ENCODE measurements at regions not wholly inside any gene's neighbourhood (a gene's known extent, or its start where the extent isn't known, plus 50 kb on each side); places are given as distances from the start of the nearest gene placed in this dataset.

DNA sequence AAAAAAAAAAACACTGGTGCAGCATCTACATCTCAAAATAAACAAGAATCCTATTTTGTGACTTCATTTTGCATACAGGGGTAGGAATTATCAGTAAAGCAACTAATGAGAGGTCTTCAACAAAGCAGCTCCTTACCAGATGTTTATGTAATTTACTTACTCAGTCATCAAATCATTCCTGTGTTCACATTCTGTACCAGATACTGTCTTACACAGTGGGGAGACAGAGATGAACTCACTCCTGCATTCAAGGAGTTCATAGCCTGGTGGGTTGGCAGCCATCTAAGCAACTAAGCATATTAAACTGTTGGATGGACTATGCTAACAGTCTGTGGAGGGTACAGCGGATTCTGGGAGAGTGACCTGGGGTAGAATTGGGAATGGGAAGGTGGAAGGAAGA lies 169.0 kb downstream of the OSR1 start:
- no peaks in the 10 kb centered on the region for H3K9me3 ChIP-seq (ENCODE audit: insufficient read depth, low read length)
- no peak overlapping the region for H3K27ac ChIP-seq (ENCODE audit: low read length)
- no peaks in the 10 kb centered on the region for H3K4me1 ChIP-seq (ENCODE audit: low read length)
- TF ChIP-seq EZH2phosphoT487 (IDR thresholded peaks at IDR 0.05; ENCODE audit: low read depth), result no peak
- TF ChIP-seq, protein P1, sequence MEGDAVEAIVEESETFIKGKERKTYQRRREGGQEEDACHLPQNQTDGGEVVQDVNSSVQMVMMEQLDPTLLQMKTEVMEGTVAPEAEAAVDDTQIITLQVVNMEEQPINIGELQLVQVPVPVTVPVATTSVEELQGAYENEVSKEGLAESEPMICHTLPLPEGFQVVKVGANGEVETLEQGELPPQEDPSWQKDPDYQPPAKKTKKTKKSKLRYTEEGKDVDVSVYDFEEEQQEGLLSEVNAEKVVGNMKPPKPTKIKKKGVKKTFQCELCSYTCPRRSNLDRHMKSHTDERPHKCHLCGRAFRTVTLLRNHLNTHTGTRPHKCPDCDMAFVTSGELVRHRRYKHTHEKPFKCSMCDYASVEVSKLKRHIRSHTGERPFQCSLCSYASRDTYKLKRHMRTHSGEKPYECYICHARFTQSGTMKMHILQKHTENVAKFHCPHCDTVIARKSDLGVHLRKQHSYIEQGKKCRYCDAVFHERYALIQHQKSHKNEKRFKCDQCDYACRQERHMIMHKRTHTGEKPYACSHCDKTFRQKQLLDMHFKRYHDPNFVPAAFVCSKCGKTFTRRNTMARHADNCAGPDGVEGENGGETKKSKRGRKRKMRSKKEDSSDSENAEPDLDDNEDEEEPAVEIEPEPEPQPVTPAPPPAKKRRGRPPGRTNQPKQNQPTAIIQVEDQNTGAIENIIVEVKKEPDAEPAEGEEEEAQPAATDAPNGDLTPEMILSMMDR (IDR thresholded peaks at IDR 0.05; ENCODE audit: low read depth, low read length), result no peak
- H3K36me3 ChIP-seq (replicated peaks; ENCODE audit: low read depth, low read length), result no peaks in the 10 kb centered on the region
- no peaks in the 10 kb centered on the region for H4K20me1 ChIP-seq (ENCODE audit: insufficient read depth, low read length)
- no peaks in the 10 kb centered on the region for H3K79me2 ChIP-seq (ENCODE audit: low read length)
- H3K27me3 ChIP-seq (ENCODE audit: low read depth, low read length), result no peaks in the 10 kb centered on the region
- no peak overlapping the region for H3K4me2 ChIP-seq (ENCODE audit: low read length)
- H2AFZ ChIP-seq (ENCODE audit: low read depth, low read length), result no peak overlapping the region
- no peak overlapping the region for H3K9ac ChIP-seq (ENCODE audit: low read length)
- H3K4me3 ChIP-seq (ENCODE audit: low read length), result no peak overlapping the region

DNA sequence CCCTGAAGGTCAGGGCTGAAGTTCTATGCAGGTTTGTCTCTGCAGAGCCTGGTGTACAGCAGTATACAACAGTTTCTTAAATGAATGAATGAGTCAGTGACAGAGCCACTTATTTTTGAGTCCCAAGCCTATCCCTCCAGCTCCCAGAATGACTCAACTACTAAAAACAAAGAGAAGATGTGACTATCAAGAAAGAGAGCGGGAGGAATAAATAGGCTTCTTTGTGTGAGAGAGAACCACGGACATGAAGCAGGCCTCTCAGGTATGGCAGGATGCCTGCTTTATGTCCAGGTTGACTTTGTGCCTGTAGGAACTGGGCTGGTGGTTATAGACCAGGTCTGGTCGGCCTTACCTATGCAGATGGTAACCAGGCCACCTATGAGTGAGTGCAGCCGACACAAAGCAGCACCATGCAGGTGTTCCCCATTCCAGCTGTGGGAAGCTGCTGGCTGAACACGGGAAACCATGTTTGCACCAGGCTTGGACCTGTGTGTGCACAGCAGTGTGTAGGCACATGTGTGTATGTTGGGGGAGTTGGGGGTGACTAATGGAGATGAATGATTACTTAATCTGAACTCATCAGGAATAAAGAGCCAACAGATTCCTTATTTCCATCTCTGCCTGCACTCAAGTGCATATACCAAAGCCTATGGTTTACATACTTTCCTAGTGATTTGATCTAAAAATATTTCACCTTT lies 171.0 kb downstream of the OSR1 start:
- Histone ChIP-seq H3K27ac (ENCODE audit: low read length) (no peak overlapping the region), H3K9ac (ENCODE audit: low read length) (no peak overlapping the region), H3K9me3 (ENCODE audit: insufficient read depth, low read length) (no peaks in the 10 kb centered on the region), H4K20me1 (ENCODE audit: insufficient read depth, low read length) (no peaks in the 10 kb centered on the region), H3K36me3 (replicated peaks; ENCODE audit: low read depth, low read length) (no peaks in the 10 kb centered on the region), H3K4me3 (ENCODE audit: low read length) (no peak overlapping the region), H3K4me1 (ENCODE audit: low read length) (no peaks in the 10 kb centered on the region), H3K27me3 (ENCODE audit: low read depth, low read length) (no peaks in the 10 kb centered on the region), H3K79me2 (ENCODE audit: low read length) (no peaks in the 10 kb centered on the region), H3K4me2 (ENCODE audit: low read length) (no peak overlapping the region), H2AFZ (ENCODE audit: low read depth, low read length) (no peak overlapping the region)
- no peak for TF ChIP-seq EZH2phosphoT487 (IDR thresholded peaks at IDR 0.05; ENCODE audit: low read depth)
- TF ChIP-seq, protein P1 (IDR thresholded peaks at IDR 0.05; ENCODE audit: low read depth, low read length), result no peak

DNA sequence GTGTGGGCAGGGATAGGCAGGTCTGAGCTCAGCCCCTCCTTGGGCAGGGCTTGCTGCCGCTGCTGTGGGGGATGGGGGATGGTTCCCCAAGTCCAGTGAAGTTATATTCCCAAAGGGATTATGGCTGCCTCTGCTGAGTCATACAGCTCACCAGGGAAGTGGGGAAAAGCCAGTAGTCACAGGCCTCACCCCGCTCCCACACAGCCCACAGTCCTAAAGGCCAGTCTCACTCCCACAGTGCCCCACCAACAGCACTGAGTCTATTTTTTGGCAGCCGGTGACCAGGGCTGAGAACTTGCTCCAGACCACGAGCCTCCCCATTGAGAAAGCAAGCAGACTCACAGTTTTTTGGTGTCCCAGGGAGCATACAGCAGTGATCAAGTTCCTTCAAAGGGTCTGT lies 173.3 kb downstream of the OSR1 start:
- Histone ChIP-seq H3K4me3 (ENCODE audit: low read length) (no peak overlapping the region), H3K36me3 (replicated peaks; ENCODE audit: low read depth, low read length) (no peaks in the 10 kb centered on the region), H3K9me3 (ENCODE audit: insufficient read depth, low read length) (no peaks in the 10 kb centered on the region), H3K27me3 (ENCODE audit: low read depth, low read length) (no peaks in the 10 kb centered on the region), H3K27ac (ENCODE audit: low read length) (no peak overlapping the region), H3K79me2 (ENCODE audit: low read length) (no peaks in the 10 kb centered on the region), H3K9ac (ENCODE audit: low read length) (no peak overlapping the region), H3K4me1 (ENCODE audit: low read length) (no peaks in the 10 kb centered on the region), H4K20me1 (ENCODE audit: insufficient read depth, low read length) (no peaks in the 10 kb centered on the region), H3K4me2 (ENCODE audit: low read length) (no peak overlapping the region), H2AFZ (ENCODE audit: low read depth, low read length) (no peak overlapping the region)
- no peak for TF ChIP-seq EZH2phosphoT487 (IDR thresholded peaks at IDR 0.05; ENCODE audit: low read depth)
- TF ChIP-seq, protein P1 (IDR thresholded peaks at IDR 0.05; ENCODE audit: low read depth, low read length), result no peak

DNA sequence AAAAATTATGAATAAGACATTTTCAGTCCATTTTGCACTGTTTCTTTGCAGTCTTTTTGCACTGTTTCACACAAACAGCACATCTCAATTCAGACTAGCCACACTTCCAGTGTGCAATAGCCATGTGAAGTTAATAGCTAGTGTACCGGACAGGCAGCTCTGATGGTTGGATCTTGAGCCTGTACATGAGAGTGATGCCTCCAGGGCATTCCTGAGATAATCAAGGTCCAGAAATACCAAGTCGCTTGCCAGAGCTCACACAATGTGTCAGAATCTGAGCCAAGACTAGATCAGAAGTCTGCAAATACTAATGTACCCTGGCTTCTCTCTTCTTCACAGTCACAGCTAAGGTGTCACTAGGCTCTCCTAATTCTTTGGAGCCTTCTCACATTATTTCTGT lies 180.2 kb downstream of the OSR1 start:
- Histone ChIP-seq H3K4me2 (ENCODE audit: low read length) (no peak overlapping the region), H3K9ac (ENCODE audit: low read length) (no peak overlapping the region), H3K27ac (ENCODE audit: low read length) (no peak overlapping the region), H3K79me2 (ENCODE audit: low read length) (no peaks in the 10 kb centered on the region), H3K4me3 (ENCODE audit: low read length) (no peak overlapping the region), H3K4me1 (ENCODE audit: low read length) (peaks cover 12% of the 10 kb centered on the region), H4K20me1 (ENCODE audit: insufficient read depth, low read length) (no peaks in the 10 kb centered on the region), H3K9me3 (ENCODE audit: insufficient read depth, low read length) (no peaks in the 10 kb centered on the region), H3K27me3 (ENCODE audit: low read depth, low read length) (no peaks in the 10 kb centered on the region), H3K36me3 (replicated peaks; ENCODE audit: low read depth, low read length) (no peaks in the 10 kb centered on the region), H2AFZ (ENCODE audit: low read depth, low read length) (no peak overlapping the region)
- no peak for TF ChIP-seq EZH2phosphoT487 (IDR thresholded peaks at IDR 0.05; ENCODE audit: low read depth)
- TF ChIP-seq, protein P1 (IDR thresholded peaks at IDR 0.05; ENCODE audit: low read depth, low read length), result no peak
